ENCODE measurements at regions not wholly inside any gene's neighbourhood (a gene's known extent, or its start where the extent isn't known, plus 50 kb on each side); places are given as distances from the start of the nearest gene placed in this dataset.
A peak's percentile ranks its signal among the peaks of the same experiment; 100 is the strongest.

- H3K4me3 ChIP-seq (ENCODE audit: low read depth, low read length) = no peak overlapping the region
- DNase-seq (ENCODE audit: low read depth) = no peak
- H3K27me3 ChIP-seq (ENCODE audit: control insufficient read depth, insufficient read depth, low read length) = no peaks in the 10 kb centered on the region
- no peak for FAIRE-seq
- TF ChIP-seq CTCF (IDR thresholded peaks at IDR 0.05; ENCODE audit: insufficient read depth, low read length, severe bottlenecking) = no peak
- H3K36me3 ChIP-seq (ENCODE audit: control insufficient read depth, insufficient read depth, low read length) = no peaks in the 10 kb centered on the region
Observed at GRCh38 chr18:39969803-39970494, 1985.1 kb upstream of the PIK3C3 start.

GRCh38 chr18:39966275-39966674 lies 1988.8 kb upstream of the PIK3C3 start:
- no peak for FAIRE-seq
- TF ChIP-seq CTCF (IDR thresholded peaks at IDR 0.05; ENCODE audit: insufficient read depth, low read length, severe bottlenecking) = peak; percentile 48
- no peaks in the 10 kb centered on the region for H3K27me3 ChIP-seq (ENCODE audit: control insufficient read depth, insufficient read depth, low read length)
- no peak overlapping the region for H3K4me3 ChIP-seq (ENCODE audit: low read depth, low read length)
- no peaks in the 10 kb centered on the region for H3K36me3 ChIP-seq (ENCODE audit: control insufficient read depth, insufficient read depth, low read length)
- no peak for DNase-seq (ENCODE audit: low read depth)

GRCh38 chr18:39962546-39962945 lies 1992.5 kb upstream of the PIK3C3 start:
- TF ChIP-seq CTCF (IDR thresholded peaks at IDR 0.05; ENCODE audit: insufficient read depth, low read length, severe bottlenecking) = no peak
- DNase-seq (ENCODE audit: low read depth) = peak; percentile 66

GRCh38 chr18:39960550-39960949 lies 1994.5 kb upstream of the PIK3C3 start:
- no peak for TF ChIP-seq CTCF (IDR thresholded peaks at IDR 0.05; ENCODE audit: insufficient read depth, low read length, severe bottlenecking)
- H3K27me3 ChIP-seq (ENCODE audit: control insufficient read depth, insufficient read depth, low read length) = no peaks in the 10 kb centered on the region
- no peaks in the 10 kb centered on the region for H3K36me3 ChIP-seq (ENCODE audit: control insufficient read depth, insufficient read depth, low read length)
- peak; percentile 88 for DNase-seq (ENCODE audit: low read depth)
- FAIRE-seq = no peak
- no peak overlapping the region for H3K4me3 ChIP-seq (ENCODE audit: low read depth, low read length)

More at GRCh38 chr18:39962546-39962945, 1992.5 kb upstream of the PIK3C3 start:
- no peak for FAIRE-seq
- Histone ChIP-seq H3K4me3 (ENCODE audit: low read depth, low read length) (no peak overlapping the region), H3K27me3 (ENCODE audit: control insufficient read depth, insufficient read depth, low read length) (no peaks in the 10 kb centered on the region), H3K36me3 (ENCODE audit: control insufficient read depth, insufficient read depth, low read length) (no peaks in the 10 kb centered on the region)

- Histone ChIP-seq H3K36me3 (ENCODE audit: control insufficient read depth, insufficient read depth, low read length) (no peaks in the 10 kb centered on the region), H3K27me3 (ENCODE audit: control insufficient read depth, insufficient read depth, low read length) (no peaks in the 10 kb centered on the region), H3K4me3 (ENCODE audit: low read depth, low read length) (no peak overlapping the region)
- no peak for TF ChIP-seq CTCF (IDR thresholded peaks at IDR 0.05; ENCODE audit: insufficient read depth, low read length, severe bottlenecking)
- peak; percentile 88 for DNase-seq (ENCODE audit: low read depth)
- no peak for FAIRE-seq
Observed at GRCh38 chr18:39959839-39960238, 1995.2 kb upstream of the PIK3C3 start.

GRCh38 chr18:39958876-39959275 lies 1996.2 kb upstream of the PIK3C3 start:
- Histone ChIP-seq H3K4me3 (ENCODE audit: low read depth, low read length) (no peak overlapping the region), H3K27me3 (ENCODE audit: control insufficient read depth, insufficient read depth, low read length) (no peaks in the 10 kb centered on the region), H3K36me3 (ENCODE audit: control insufficient read depth, insufficient read depth, low read length) (no peaks in the 10 kb centered on the region)
- DNase-seq (ENCODE audit: low read depth) (peak; percentile 69), FAIRE-seq (no peak)
- no peak for TF ChIP-seq CTCF (IDR thresholded peaks at IDR 0.05; ENCODE audit: insufficient read depth, low read length, severe bottlenecking)

Data from bronchial epithelial cell (primary cell).